Endometrial microvascular endothelial cells (primary cell): ENCODE measurements at regions not wholly inside any gene's neighbourhood (a gene's known extent, or its start where the extent isn't known, plus 50 kb on each side); places are given as distances from the start of the nearest gene placed in this dataset.

Experiments
- in situ Hi-C: cut with HindIII; loops from 2 replicates; pipeline ENCODE4 v1.10.0; 2017; ENCODE audit warnings: low sequenced_read_pairs, low pct_unique_long_range_greater_than_20kb; ENCODE audit errors: inconsistent ontology term

DNA sequence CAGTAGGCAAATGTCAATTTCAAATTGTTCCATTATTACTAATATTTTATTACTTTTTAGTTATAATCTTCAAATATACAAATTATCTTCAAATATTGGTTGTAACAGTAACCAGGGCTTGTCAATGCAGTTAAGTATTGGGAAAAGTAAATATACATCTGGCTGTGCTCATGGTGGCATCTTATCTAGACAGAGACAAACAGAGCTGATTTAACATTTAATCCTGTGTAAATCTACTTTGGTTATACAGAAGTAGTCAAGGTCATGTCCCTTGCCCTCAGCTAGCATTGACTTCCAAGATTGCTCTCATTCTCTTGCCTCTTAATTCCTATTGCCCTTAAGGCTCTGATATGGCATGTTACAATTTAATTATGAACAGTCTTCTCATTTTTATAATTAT lies 98.4 kb upstream of the KLHL1 start:
- in situ Hi-C loops = no loop called here

GRCh38 chr13:70203661-70204229 lies 95.5 kb upstream of the KLHL1 start:
- in situ Hi-C loops = no loop called here

DNA sequence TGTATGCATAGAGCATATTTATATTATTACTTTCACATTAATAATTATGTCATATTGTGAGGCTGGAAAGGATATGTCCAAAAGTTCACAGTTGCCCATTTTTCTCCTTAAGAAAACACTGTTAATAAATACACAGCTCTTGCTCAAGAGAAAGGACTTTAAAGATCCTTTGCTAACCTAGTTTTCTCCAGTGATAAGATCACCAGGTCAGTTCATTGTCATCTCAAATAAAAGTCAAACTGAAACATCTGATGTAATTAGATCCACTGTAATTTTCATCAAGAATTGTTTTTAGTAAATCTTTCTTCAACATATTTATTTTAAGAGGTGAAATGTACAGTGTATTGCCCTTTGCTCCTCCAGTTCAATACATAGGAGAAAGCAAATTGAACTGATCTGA lies 82.8 kb upstream of the KLHL1 start:
- in situ Hi-C loops = no loop called here

- in situ Hi-C loops = no loop called here
These were observed 81.7 kb upstream of the KLHL1 start for GRCh38 chr13:70189981-70190380.

GRCh38 chr13:70188567-70188966 lies 80.3 kb upstream of the KLHL1 start:
- in situ Hi-C loops = no loop called here

DNA sequence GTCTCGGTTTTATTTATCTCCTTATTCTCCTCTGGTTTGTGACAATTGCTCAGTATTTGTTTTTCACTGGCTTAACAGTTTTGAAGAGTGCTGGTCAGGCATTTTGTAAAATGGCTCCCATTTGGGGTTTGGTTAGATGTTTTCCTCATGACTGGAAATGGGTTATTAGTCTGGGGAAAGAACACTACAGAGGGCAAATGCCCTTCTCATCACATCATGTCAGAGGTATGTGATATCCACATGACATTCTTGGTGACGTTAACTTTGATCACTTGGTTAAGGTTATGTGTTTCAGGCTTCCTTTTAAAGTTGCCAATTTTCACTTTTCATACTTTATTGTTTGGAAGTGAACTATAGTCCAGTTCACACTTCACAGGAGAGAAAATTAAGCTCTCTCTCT lies 74.8 kb upstream of the KLHL1 start:
- in situ Hi-C loops = no loop called here
